HG02642 (cell line): ENCODE measurements at regions not wholly inside any gene's neighbourhood (a gene's known extent, or its start where the extent isn't known, plus 50 kb on each side); places are given as distances from the start of the nearest gene placed in this dataset.
"Not testable (repeated sequence)": the region's sequence is repeated elsewhere in the genome, so short reads cannot be mapped to it uniquely, and the experiment has no call there.

Experiments
- ATAC-seq: cut with Tn5 transposase; IDR thresholded peaks from one replicate; pipeline ENCODE4 v1.9.1; 2021; ENCODE audit warnings: mild to moderate bottlenecking; ENCODE audit not compliant: unreplicated experiment, poor library complexity

GRCh38 chr6:86872810-86873209, 64.5 kb upstream of the HTR1E start:
- not testable (repeated sequence) for ATAC-seq

- ATAC-seq = no peak
These were observed 65.6 kb upstream of the HTR1E start for GRCh38 chr6:86871681-86872080.

- no peak for ATAC-seq
These were observed 67.8 kb upstream of the HTR1E start for GRCh38 chr6:86869500-86869899.

GRCh38 chr6:86859513-86859912, 77.8 kb upstream of the HTR1E start:
- ATAC-seq = no peak

GRCh38 chr6:86858970-86859369, 78.4 kb upstream of the HTR1E start:
- ATAC-seq = no peak

- ATAC-seq = no peak
These were observed 79.5 kb upstream of the HTR1E start for GRCh38 chr6:86857783-86858182.

GRCh38 chr6:86856937-86857563, 80.3 kb upstream of the HTR1E start:
- ATAC-seq = peak; percentile 73

GRCh38 chr6:86856379-86856778, 80.9 kb upstream of the HTR1E start:
- no peak for ATAC-seq

- no peak for ATAC-seq
These were observed 88.3 kb upstream of the HTR1E start for GRCh38 chr6:86848986-86849385.

- ATAC-seq = no peak
These were observed 104.6 kb upstream of the HTR1E start for GRCh38 chr6:86832686-86833085.

GRCh38 chr6:86825436-86825835, 111.9 kb upstream of the HTR1E start:
- no peak for ATAC-seq

- ATAC-seq = no peak
These were observed 114.6 kb upstream of the HTR1E start for GRCh38 chr6:86822747-86823146.

- ATAC-seq = no peak
These were observed 116.6 kb upstream of the HTR1E start for GRCh38 chr6:86820750-86821149.

GRCh38 chr6:86793649-86794048, 143.7 kb upstream of the HTR1E start:
- no peak for ATAC-seq

- ATAC-seq = no peak
These were observed 145.9 kb upstream of the HTR1E start for GRCh38 chr6:86791476-86791875.

GRCh38 chr6:86789779-86790411, 147.4 kb upstream of the HTR1E start:
- ATAC-seq = no peak

GRCh38 chr6:86782328-86782727, 155.0 kb upstream of the HTR1E start:
- no peak for ATAC-seq

GRCh38 chr6:86780923-86781322, 156.4 kb upstream of the HTR1E start:
- ATAC-seq = no peak

GRCh38 chr6:86775893-86776292, 161.4 kb upstream of the HTR1E start:
- ATAC-seq = no peak

GRCh38 chr6:86765211-86765610, 172.1 kb upstream of the HTR1E start:
- ATAC-seq = no peak

GRCh38 chr6:86759953-86760352, 177.4 kb upstream of the HTR1E start:
- not testable (repeated sequence) for ATAC-seq

- ATAC-seq = no peak
These were observed 180.6 kb upstream of the HTR1E start for GRCh38 chr6:86756640-86757229.
